ENCODE measurements at regions not wholly inside any gene's neighbourhood (a gene's known extent, or its start where the extent isn't known, plus 50 kb on each side); places are given as distances from the start of the nearest gene placed in this dataset.

DNA sequence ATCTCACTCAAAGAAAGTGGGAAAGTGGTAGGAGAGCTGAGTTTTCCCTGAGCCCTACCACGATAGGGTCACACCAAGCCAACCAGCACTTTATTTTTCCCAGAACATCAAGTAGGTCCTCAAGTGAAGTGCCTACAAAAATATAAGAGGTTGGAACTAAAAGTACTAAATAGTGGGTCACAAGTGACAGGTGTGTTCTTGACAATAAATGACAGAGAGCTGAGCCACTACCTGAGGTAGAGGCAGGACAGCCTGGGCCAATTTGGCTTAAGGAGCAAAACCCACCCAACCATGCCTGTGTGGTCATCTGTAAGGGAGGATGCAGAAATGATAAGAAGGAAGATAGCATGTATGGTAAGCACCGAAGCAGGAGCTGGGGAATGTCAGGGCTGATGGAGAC, 154.8 kb upstream of the SSTR4 start:
- ChIA-PET CTCF (interaction anchor here (1.2 kb wide), 1 partner anchor 10 kb away, joined by 4 read pairs; no protein-coding TSS in a partner anchor), POLR2A (no interaction called here)
- no peaks in the 10 kb centered on the region for H3K36me3 ChIP-seq (ENCODE audit: control insufficient read depth in 4 of 4, insufficient read depth in 4 of 4, low read length in 3 of 4)
- H3K9me3 ChIP-seq (ENCODE audit: control extremely low read depth in 1 of 5, control insufficient read depth in 4 of 5, insufficient read depth in 2 of 5, low read depth in 1 of 5, low read length in 4 of 5), result peaks cover 0 to 3% (median 0%) of the 10 kb centered on the region in 5 experiments
- H3K27ac ChIP-seq (ENCODE audit: insufficient read depth in 1 of 2, low read depth in 1 of 2, low read length in 2 of 2, poor library complexity in 1 of 2, severe bottlenecking in 2 of 2), result no peak overlapping the region
- no peak overlapping the region for H3K4me3 ChIP-seq (ENCODE audit: control insufficient read depth in 1 of 7, extremely low read depth in 1 of 7, insufficient read depth in 4 of 7, low read depth in 2 of 7, low read length in 6 of 7)
- WGBS (ENCODE audit: insufficient coverage), result 100% methylated on average over 1 of the region's 2 CpGs
- H3K4me1 ChIP-seq (ENCODE audit: control extremely low read depth in 1 of 4, control insufficient read depth in 4 of 4, insufficient read depth in 4 of 4, low read length in 3 of 4), result no peaks in the 10 kb centered on the region
- no peaks in the 10 kb centered on the region for H3K27me3 ChIP-seq (replicated peaks in 2 of 5; ENCODE audit: control insufficient read depth in 4 of 5, insufficient read depth in 5 of 5, low read length in 4 of 5)
- DNase-seq, result no peak

DNA sequence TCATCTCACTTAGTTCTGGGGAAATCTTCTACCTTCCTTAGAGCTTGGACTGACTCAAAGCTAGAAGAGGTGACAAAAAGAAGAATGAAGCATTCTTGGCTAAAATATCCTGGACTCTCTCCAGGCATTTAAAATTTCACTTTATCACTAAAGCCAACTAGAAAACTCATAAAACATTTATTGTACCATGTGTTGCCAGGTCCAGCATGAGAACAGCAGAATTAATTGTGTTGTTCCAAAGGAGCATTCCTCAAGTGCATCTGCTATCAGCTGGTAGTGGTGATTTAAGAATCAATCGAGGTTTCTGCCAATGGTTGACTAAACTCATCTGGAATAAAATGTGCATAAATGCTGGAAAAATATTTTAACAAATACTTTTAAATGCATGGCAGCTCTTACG, 147.3 kb upstream of the SSTR4 start:
- CTCF ChIA-PET, result no interaction called here

DNA sequence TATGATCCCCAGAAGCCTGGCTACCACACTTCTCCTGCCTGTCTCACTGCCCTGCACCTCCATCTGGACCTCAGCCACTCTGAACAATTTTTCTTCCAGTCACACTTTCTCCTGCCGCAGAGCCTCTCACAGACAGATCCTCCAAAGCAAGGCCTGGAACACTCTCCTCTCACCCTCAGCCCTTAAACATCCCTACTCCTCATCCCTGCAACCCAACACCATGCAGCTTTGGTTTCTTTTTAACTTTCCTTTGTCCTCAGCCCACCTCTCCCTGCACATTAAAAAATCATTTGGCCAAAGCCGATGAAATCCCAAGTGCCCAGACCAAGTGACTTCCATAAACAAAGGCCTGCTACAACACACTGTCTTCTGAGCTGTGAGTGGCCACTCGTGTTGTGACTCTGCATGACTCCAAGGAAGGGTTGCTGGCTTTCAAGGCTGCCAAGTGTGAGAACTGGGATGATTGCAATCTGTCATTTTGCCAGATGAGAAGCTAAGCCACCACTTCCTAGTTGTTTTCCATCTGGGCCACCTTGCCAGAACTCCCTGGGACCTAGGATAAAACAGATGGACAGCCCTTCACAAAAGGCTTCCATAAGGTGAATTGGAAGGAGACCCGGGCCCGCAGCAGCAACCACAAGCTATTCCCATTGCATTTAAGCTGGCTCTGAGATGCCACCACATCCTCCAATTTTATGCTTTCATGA, 144.4 kb upstream of the SSTR4 start:
- H3K27ac ChIP-seq (ENCODE audit: insufficient read depth in 1 of 2, low read depth in 1 of 2, low read length in 2 of 2, poor library complexity in 1 of 2, severe bottlenecking in 2 of 2), result no peak overlapping the region
- no peaks in the 10 kb centered on the region for H3K4me1 ChIP-seq (ENCODE audit: control extremely low read depth in 1 of 4, control insufficient read depth in 4 of 4, insufficient read depth in 4 of 4, low read length in 3 of 4)
- H3K36me3 ChIP-seq (ENCODE audit: control insufficient read depth in 4 of 4, insufficient read depth in 4 of 4, low read length in 3 of 4), result no peaks in the 10 kb centered on the region
- peaks cover 0 to 3% (median 0%) of the 10 kb centered on the region in 5 experiments for H3K9me3 ChIP-seq (ENCODE audit: control extremely low read depth in 1 of 5, control insufficient read depth in 4 of 5, insufficient read depth in 2 of 5, low read depth in 1 of 5, low read length in 4 of 5)
- ChIA-PET CTCF (interaction anchor here (1.0 kb wide), 2 partner anchors 9 to 11 kb away, joined by 3 to 4 read pairs; no protein-coding TSS in a partner anchor), POLR2A (no interaction called here)
- 90% methylated on average over 5 of the region's 5 CpGs for WGBS (ENCODE audit: insufficient coverage)
- no peaks in the 10 kb centered on the region for H3K27me3 ChIP-seq (replicated peaks in 2 of 5; ENCODE audit: control insufficient read depth in 4 of 5, insufficient read depth in 5 of 5, low read length in 4 of 5)
- H3K4me3 ChIP-seq (ENCODE audit: control insufficient read depth in 1 of 7, extremely low read depth in 1 of 7, insufficient read depth in 4 of 7, low read depth in 2 of 7, low read length in 6 of 7), result no peak overlapping the region
- no peak for DNase-seq

More for the DNA sequence above, 147.3 kb upstream of the SSTR4 start:
- WGBS (ENCODE audit: insufficient coverage), result 36% methylated on average over 1 of the region's 2 CpGs
- Histone ChIP-seq H3K27me3 (replicated peaks in 2 of 5; ENCODE audit: control insufficient read depth in 4 of 5, insufficient read depth in 5 of 5, low read length in 4 of 5) (no peaks in the 10 kb centered on the region), H3K36me3 (ENCODE audit: control insufficient read depth in 4 of 4, insufficient read depth in 4 of 4, low read length in 3 of 4) (no peaks in the 10 kb centered on the region), H3K9me3 (ENCODE audit: control extremely low read depth in 1 of 5, control insufficient read depth in 4 of 5, insufficient read depth in 2 of 5, low read depth in 1 of 5, low read length in 4 of 5) (peaks cover 0 to 6% (median 0%) of the 10 kb centered on the region in 5 experiments), H3K4me3 (ENCODE audit: control insufficient read depth in 1 of 7, extremely low read depth in 1 of 7, insufficient read depth in 4 of 7, low read depth in 2 of 7, low read length in 6 of 7) (no peak overlapping the region), H3K27ac (ENCODE audit: insufficient read depth in 1 of 2, low read depth in 1 of 2, low read length in 2 of 2, poor library complexity in 1 of 2, severe bottlenecking in 2 of 2) (no peak overlapping the region), H3K4me1 (ENCODE audit: control extremely low read depth in 1 of 4, control insufficient read depth in 4 of 4, insufficient read depth in 4 of 4, low read length in 3 of 4) (no peaks in the 10 kb centered on the region)
- DNase-seq, result no peak
- POLR2A ChIA-PET, result no interaction called here

DNA sequence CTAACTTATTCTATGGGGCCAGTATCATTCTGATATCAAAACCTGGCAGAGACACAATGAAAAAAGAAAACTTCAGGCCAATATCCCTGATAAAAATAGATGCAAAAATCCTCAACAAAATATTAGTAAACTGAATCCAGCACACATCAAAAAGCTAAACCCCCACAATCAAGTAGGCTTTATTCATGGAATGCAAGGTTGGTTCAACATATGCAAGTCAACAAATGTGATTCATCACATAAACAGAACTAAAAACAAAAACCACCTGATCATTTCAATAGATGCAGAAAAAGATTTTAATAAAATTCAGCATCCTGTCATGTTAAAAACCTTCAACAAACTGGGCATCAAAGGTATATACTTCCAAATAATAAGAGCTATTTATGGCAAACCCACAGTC, 133.9 kb upstream of the SSTR4 start:
- peaks cover 0 to 10% (median 0%) of the 10 kb centered on the region in 4 experiments for H3K4me1 ChIP-seq (ENCODE audit: control extremely low read depth in 1 of 4, control insufficient read depth in 4 of 4, insufficient read depth in 4 of 4, low read length in 3 of 4)
- CTCF ChIA-PET, result no interaction called here
- peaks cover 0 to 10% (median 2%) of the 10 kb centered on the region in 5 experiments for H3K9me3 ChIP-seq (ENCODE audit: control extremely low read depth in 1 of 5, control insufficient read depth in 4 of 5, insufficient read depth in 2 of 5, low read depth in 1 of 5, low read length in 4 of 5)
- no peak overlapping the region for H3K27ac ChIP-seq (ENCODE audit: insufficient read depth in 1 of 2, low read depth in 1 of 2, low read length in 2 of 2, poor library complexity in 1 of 2, severe bottlenecking in 2 of 2)
- no peaks in the 10 kb centered on the region for H3K27me3 ChIP-seq (replicated peaks in 2 of 5; ENCODE audit: control insufficient read depth in 4 of 5, insufficient read depth in 5 of 5, low read length in 4 of 5)
- H3K4me3 ChIP-seq (ENCODE audit: control insufficient read depth in 1 of 7, extremely low read depth in 1 of 7, insufficient read depth in 4 of 7, low read depth in 2 of 7, low read length in 6 of 7), result no peak overlapping the region
- DNase-seq, result no peak
- no peaks in the 10 kb centered on the region for H3K36me3 ChIP-seq (ENCODE audit: control insufficient read depth in 4 of 4, insufficient read depth in 4 of 4, low read length in 3 of 4)
- POLR2A ChIA-PET, result no interaction called here

DNA sequence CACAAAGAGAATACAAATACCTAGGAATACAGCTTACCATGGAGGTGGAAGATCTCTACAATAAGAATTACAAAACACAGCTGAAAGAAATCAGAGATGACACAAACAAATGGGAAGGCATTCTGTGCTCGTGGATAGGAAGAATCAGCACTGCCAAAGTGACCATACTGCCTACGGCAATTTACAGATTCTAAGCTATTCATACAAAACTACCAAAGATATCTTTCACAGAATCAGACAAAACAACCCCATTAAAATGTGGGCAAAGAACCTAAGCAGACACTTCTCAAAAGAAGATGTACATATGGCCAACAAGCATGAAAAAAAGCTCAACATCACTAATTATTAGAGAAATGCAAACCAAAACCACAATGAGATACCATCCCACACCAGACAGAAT, 133.2 kb upstream of the SSTR4 start:
- no peaks in the 10 kb centered on the region for H3K27me3 ChIP-seq (replicated peaks in 2 of 5; ENCODE audit: control insufficient read depth in 4 of 5, insufficient read depth in 5 of 5, low read length in 4 of 5)
- peaks cover 0 to 10% (median 2%) of the 10 kb centered on the region in 5 experiments for H3K9me3 ChIP-seq (ENCODE audit: control extremely low read depth in 1 of 5, control insufficient read depth in 4 of 5, insufficient read depth in 2 of 5, low read depth in 1 of 5, low read length in 4 of 5)
- no peak overlapping the region for H3K27ac ChIP-seq (ENCODE audit: insufficient read depth in 1 of 2, low read depth in 1 of 2, low read length in 2 of 2, poor library complexity in 1 of 2, severe bottlenecking in 2 of 2)
- CTCF ChIA-PET, result no interaction called here
- no peak for DNase-seq
- H3K4me3 ChIP-seq (ENCODE audit: control insufficient read depth in 1 of 7, extremely low read depth in 1 of 7, insufficient read depth in 4 of 7, low read depth in 2 of 7, low read length in 6 of 7), result no peak overlapping the region
- POLR2A ChIA-PET, result no interaction called here
- H3K36me3 ChIP-seq (ENCODE audit: control insufficient read depth in 4 of 4, insufficient read depth in 4 of 4, low read length in 3 of 4), result no peaks in the 10 kb centered on the region
- peaks cover 0 to 10% (median 0%) of the 10 kb centered on the region in 4 experiments for H3K4me1 ChIP-seq (ENCODE audit: control extremely low read depth in 1 of 4, control insufficient read depth in 4 of 4, insufficient read depth in 4 of 4, low read length in 3 of 4)
- WGBS (ENCODE audit: insufficient coverage), result 100% methylated on average over 2 of the region's 2 CpGs

DNA sequence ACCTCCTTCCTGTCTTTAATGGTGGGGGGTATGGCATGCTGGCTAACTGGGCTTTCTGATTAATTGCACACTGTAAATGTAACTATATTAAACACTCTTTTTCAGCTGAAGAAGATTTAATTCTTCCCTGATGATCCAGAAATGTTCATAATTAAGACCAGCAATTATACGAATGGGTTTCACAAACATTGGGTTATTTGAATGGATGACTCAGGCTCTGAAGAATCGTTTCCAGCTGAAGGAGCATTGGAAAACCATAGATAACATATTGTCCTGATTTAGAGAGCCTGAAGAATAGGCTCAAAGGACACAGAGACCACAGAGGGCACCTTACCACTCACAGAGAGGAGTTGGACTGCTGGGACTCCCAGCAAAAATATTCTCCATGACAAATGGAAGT, 130.7 kb upstream of the SSTR4 start:
- H3K27ac ChIP-seq (ENCODE audit: insufficient read depth in 1 of 2, low read depth in 1 of 2, low read length in 2 of 2, poor library complexity in 1 of 2, severe bottlenecking in 2 of 2), result no peak overlapping the region
- no peak overlapping the region for H3K4me3 ChIP-seq (ENCODE audit: control insufficient read depth in 1 of 7, extremely low read depth in 1 of 7, insufficient read depth in 4 of 7, low read depth in 2 of 7, low read length in 6 of 7)
- peaks cover 0 to 10% (median 2%) of the 10 kb centered on the region in 5 experiments for H3K9me3 ChIP-seq (ENCODE audit: control extremely low read depth in 1 of 5, control insufficient read depth in 4 of 5, insufficient read depth in 2 of 5, low read depth in 1 of 5, low read length in 4 of 5)
- no peaks in the 10 kb centered on the region for H3K27me3 ChIP-seq (replicated peaks in 2 of 5; ENCODE audit: control insufficient read depth in 4 of 5, insufficient read depth in 5 of 5, low read length in 4 of 5)
- DNase-seq, result no peak
- peaks cover 0 to 20% (median 3%) of the 10 kb centered on the region in 4 experiments for H3K4me1 ChIP-seq (ENCODE audit: control extremely low read depth in 1 of 4, control insufficient read depth in 4 of 4, insufficient read depth in 4 of 4, low read length in 3 of 4)
- 100% methylated on average over 2 of the region's 2 CpGs for WGBS (ENCODE audit: insufficient coverage)
- POLR2A ChIA-PET, result no interaction called here
- no peaks in the 10 kb centered on the region for H3K36me3 ChIP-seq (ENCODE audit: control insufficient read depth in 4 of 4, insufficient read depth in 4 of 4, low read length in 3 of 4)
- CTCF ChIA-PET, result no interaction called here

DNA sequence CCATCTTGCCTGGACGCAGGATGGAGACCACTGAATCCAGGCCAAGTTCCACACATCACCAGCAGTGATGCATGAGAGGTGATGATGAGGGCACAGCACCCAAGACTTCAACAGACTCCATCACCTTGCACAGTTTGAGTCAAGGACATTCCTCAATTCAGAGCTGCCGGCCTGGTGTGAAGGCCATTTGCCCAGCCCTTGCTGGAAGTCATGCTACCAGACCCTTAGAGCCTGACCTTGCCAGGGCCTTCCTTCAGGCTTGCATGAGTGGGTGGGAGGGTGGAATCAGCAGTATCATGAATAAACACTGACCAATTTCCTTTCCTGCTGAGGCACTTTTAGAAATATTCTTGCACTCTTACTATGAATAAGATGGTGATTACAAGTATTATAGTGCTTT, 130.2 kb upstream of the SSTR4 start:
- ChIA-PET POLR2A (no interaction called here), CTCF (no interaction called here)
- Histone ChIP-seq H3K36me3 (ENCODE audit: control insufficient read depth in 4 of 4, insufficient read depth in 4 of 4, low read length in 3 of 4) (no peaks in the 10 kb centered on the region), H3K27me3 (replicated peaks in 2 of 5; ENCODE audit: control insufficient read depth in 4 of 5, insufficient read depth in 5 of 5, low read length in 4 of 5) (no peaks in the 10 kb centered on the region), H3K27ac (ENCODE audit: insufficient read depth in 1 of 2, low read depth in 1 of 2, low read length in 2 of 2, poor library complexity in 1 of 2, severe bottlenecking in 2 of 2) (no peak overlapping the region), H3K9me3 (ENCODE audit: control extremely low read depth in 1 of 5, control insufficient read depth in 4 of 5, insufficient read depth in 2 of 5, low read depth in 1 of 5, low read length in 4 of 5) (peaks cover 0 to 10% (median 1%) of the 10 kb centered on the region in 5 experiments), H3K4me1 (ENCODE audit: control extremely low read depth in 1 of 4, control insufficient read depth in 4 of 4, insufficient read depth in 4 of 4, low read length in 3 of 4) (peaks cover 0 to 21% (median 3%) of the 10 kb centered on the region in 4 experiments), H3K4me3 (ENCODE audit: control insufficient read depth in 1 of 7, extremely low read depth in 1 of 7, insufficient read depth in 4 of 7, low read depth in 2 of 7, low read length in 6 of 7) (no peak overlapping the region)
- no peak for DNase-seq
- 57% methylated on average over 1 of the region's 2 CpGs for WGBS (ENCODE audit: insufficient coverage)

All from common myeloid progenitor, CD34-positive (primary cell).